ENCODE measurements at regions not wholly inside any gene's neighbourhood (a gene's known extent, or its start where the extent isn't known, plus 50 kb on each side); places are given as distances from the start of the nearest gene placed in this dataset.

DNA sequence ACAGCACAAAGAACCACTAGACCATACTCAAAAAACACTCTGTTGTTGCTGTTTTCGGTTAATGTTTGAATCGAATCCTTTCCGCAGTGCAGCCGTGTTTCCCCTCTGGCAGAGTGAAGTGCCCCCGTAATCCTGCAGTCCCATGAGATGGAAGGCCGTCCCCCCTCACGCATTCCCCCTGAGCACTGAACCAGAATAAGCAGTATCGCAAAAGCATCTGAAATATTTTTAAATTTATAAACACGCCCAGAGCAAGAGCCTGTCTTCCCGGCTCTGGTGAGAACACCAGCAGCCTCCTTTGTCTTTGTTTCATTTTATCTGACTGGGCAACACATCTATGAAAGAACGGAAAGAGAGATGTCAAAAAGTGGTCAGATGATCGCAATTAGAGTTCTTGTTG is 121.0 kb upstream of the ADAMTS18 start:
- DNase-seq: no peak

- no peak for DNase-seq
These were observed 121.5 kb upstream of the ADAMTS18 start for GRCh38 chr16:77556201-77556873.

- DNase-seq: no peak
These were observed 122.6 kb upstream of the ADAMTS18 start for GRCh38 chr16:77557385-77557784.

DNA sequence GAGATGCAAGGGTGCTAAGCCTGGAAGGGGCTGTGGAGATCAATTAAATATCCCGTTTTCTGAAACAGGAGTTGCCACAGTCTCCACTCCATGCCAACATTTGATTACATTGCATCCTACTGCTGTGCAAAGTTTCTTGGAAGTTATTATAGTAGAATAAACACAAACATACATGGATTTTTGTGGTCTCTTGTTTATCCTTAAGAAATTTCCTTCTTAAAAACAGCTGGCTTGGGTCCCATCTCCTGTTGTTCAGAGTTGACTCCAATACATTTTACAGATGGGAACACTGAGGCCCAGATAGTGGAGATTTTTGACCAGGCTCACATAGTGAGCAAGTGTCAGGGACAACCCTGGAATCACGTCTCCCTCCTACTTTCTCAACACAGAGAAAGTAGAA is 124.0 kb upstream of the ADAMTS18 start:
- DNase-seq: no peak

DNA sequence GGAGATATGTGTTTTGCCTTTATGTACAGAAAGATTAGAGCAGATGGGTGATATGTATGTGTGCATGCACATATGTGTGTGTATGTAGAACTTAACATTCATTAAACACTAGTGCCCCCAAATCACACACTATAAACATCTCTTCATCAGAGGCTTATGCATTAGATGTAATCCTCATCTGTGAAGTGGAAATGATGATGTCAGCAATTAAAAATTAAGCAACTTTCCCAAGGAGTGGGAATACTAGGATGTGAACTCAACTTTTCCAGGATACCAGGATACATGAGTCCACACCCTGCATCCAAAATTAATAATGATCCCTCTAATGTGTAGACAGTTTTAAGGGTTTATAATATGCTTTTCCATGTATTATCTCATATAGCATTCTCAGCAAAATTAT is 127.7 kb upstream of the ADAMTS18 start:
- no peak for DNase-seq

DNA sequence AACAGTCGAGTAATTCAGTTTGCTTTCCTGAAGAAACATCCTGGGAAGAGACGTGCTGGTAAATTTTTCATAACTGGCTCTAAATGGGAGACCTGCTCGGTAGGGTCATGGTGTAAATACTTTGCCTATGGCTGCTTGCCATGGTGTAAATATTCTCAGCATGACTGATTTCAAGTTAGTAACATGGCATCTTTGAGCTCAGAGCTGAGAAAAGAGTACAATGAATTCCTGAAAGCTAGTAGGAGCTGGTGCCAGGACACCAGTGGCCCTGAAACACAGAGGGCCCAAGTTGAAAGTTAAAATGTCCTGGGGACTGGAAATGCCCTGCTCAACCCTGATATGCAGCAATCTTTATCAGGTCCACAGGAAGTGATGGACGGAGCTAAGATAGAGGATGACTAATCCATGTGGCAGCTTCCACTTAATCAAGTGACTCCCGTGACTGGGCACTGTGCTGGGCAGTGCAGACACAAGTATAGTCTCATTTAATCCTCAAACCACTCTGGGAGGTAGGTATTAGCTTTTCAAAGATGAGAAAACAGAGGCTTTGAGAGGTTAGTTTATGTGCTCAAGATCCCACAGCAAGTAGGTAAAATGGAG is 130.1 kb upstream of the ADAMTS18 start:
- DNase-seq: no peak

DNA sequence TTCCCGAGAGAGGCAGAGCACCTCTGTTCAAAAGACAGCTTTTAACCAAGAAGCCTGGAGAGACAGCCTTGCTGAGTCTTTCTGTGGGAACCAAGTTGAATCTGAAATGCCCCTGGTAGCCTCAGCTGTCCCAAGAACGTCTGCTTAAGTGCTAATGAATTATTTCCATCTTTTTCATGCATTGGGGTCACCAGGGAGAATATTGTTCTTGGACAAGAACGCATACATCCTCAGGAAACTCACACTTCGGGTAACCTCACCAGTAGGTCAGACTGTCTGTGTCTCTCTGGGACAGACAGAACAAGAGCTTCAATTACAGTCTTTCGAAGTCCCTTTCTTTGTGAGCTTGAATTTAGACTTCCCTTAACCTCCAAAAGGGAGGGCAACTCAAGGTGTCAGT is 134.6 kb upstream of the ADAMTS18 start:
- DNase-seq: no peak

GRCh38 chr16:77570574-77570973 is 135.7 kb upstream of the ADAMTS18 start:
- no peak for DNase-seq

GRCh38 chr16:77571115-77571862 is 136.5 kb upstream of the ADAMTS18 start:
- DNase-seq: no peak

DNA sequence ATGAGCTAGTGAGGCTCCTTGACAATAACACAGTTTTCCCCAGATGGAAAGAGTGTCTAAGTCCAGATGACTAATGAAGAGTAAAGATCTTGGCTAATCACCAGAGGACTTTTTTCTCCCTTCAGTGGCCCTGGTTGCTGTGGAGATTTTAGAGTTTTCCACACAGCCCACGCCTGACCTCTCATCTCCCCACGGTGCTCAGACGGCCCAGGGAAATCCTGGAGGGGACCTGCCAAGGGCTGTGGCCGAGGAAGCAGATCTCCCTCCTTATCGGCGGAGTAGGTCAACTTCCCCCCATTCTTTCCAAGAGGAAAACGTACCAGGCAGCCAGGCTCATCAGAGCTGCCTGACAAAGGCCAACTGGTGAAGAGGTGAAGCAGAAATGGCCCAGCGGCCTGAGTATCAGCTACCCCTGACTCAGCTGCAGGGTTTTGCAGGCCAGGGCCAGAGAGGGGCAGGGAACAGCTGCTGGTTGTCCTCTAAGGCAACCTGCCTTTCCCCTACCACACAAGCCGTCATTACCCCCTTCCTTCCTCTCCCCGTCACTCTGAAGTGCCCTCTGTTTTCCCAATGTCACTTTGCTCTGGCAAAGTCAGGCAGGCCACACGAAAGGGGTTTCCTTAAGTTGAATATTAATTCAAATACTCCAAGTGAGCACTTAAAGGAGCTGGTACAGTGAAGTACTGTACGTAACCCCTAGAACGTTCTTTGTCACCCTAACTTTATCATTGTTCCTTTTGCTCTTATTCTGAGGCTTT is 140.2 kb upstream of the ADAMTS18 start:
- no peak for DNase-seq

DNA sequence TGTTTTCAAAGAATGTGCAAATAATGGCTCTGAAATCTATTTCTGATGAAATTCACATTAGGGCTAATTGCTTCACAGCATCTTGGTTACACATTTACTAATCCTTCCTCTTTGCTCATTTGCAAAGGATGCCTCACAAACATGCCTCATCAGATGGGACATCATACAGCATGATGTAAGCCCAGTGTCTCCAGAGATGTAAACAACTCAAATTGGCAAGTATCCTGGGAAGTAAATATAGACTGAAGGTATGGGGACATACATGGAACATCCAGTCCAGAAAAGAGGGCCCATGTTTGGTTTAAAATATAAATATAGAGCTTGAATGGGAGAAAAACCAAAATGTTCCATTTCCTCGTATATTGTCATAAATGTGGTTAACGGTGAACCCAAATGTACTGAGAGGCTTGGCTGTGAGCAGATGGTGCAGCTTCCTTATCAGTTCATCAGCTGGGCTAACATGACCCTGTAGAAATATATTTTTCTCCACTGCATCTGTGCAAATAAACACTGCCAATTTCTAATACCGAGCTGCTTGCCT is 142.9 kb upstream of the NUDT7 start:
- peak; percentile 24 for DNase-seq

GRCh38 chr16:77581706-77582105 is 140.6 kb upstream of the NUDT7 start:
- DNase-seq: no peak

GRCh38 chr16:77584205-77584859 is 138.0 kb upstream of the NUDT7 start:
- no peak for DNase-seq

DNA sequence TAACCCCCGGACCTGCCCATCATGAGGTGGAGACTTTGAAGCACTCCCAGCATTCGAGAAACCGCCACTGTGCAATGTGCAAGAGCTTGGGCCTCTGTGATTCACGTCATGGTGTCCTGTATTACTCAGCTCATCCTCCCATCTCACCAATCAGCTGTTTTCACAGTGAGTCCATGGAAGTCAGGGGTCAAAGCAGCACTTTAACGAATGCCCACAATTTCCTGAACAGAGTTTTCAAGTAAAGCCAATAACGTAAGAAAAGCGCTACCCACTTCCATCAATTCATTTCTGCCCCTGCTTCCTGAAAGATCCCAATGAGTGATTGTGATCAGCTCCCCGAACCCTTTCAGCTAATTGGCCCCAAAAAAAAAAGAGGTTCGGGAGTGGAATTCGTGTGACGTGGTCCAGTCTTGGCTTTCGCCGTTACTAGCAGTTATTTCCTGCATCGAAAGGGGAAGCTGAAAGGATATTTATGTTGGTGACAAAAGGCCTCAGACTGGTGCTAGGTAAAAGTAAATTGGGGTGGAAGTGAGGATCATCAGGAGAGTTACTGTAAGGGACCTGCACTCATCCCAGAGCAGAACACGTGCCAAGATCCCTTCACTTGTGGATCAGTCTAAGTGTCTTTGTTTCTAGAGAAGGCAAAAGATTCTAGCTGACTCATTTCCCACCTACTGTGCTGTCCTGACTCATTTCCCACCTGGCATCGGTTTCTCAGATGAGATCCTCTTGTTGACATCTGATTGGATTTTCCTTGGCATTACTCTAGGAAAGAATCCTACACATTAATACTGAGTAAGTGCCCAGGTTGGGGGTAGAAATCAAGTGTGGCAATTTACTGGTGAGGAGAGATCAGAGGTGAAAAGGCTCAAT is 136.7 kb upstream of the NUDT7 start:
- no peak for DNase-seq

DNA sequence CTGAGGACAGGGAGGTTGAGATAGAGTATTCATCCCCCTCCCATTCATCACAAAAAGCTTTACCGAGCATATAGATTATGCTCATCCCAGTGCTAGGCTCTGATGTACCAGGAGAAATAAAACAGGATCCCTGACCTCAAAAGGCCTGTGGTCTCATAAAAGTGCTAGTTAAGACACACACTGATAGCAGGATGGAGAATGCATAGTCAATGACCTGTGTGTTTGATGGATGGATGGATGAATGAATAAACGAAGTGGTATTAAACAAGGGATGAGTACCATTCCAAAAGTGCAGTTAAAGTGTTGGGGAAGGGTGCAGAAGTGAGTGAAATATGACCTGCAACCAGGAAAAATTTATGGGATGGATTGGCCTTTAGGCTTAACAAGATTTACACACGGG is 133.9 kb upstream of the NUDT7 start:
- DNase-seq: no peak

GRCh38 chr16:77589071-77589765 is 133.1 kb upstream of the NUDT7 start:
- no peak for DNase-seq

- no peak for DNase-seq
These were observed 131.6 kb upstream of the NUDT7 start for GRCh38 chr16:77590707-77591106.

GRCh38 chr16:77591347-77591746 is 131.0 kb upstream of the NUDT7 start:
- no peak for DNase-seq

DNA sequence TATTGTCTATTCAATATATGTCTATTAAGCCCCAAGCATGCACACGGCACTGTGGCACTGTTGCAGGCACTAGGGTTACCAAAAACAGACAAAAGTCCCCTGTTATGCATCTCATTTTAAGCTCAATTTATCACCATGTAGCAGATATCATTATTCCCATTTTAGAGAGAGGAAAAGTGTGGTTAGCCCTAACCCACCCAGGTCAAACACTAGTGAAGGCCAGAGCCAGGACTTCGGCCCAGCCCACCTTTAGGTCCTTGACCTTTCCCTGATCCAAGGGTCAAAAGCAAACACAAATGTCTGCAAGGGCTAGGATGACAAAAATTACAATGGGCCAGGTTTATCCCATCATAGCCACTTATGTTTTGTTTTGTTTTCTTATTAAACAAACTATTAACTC is 130.3 kb upstream of the NUDT7 start:
- DNase-seq: no peak

GRCh38 chr16:77594057-77594456 is 128.3 kb upstream of the NUDT7 start:
- DNase-seq: no peak
